ENCODE measurements at regions not wholly inside any gene's neighbourhood (a gene's known extent, or its start where the extent isn't known, plus 50 kb on each side); places are given as distances from the start of the nearest gene placed in this dataset.

DNA sequence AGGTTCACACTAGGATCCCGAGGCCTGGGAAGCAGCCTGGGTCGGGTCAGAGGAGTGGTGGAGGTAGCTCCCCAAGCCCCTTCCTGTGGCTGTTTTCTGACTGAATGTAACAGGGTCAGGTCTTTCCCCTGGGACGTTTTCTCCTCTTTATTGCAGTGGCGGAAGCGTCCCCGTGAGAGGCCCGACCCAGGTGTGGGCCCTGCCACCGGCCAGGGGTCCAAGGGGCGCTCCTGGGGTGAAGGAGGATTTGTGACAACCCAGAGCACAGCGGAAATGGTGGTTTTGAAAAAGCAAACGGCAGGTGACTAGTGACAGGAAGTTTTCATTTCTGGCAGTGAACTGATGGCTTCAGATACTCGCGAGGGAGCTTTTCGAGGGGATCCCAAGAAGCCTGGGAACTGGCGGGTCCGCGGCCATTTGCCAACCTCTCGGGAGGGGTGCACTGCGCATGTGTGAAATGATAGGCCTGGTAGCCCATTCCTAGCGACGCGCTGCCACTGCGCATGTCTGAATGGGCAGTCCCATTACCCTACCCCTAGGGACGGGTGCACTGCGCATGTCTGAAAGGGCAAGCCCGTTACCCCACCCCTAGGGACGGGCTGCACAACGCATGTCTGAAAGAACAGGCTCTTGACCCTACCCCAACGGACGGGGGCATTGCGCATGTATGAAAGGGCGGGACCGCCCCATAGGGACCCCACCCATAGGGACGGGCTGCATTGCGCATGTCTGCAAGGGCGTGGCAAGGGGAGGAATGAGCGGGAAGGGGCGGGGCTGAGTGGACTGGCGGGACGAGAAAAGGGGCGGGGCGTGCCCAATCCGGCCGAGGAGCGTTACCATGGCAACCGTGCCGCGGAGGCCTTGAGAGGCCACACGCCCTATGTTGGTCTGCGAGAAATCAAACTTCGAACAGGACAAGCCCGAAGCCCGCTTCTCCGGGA, 1747.9 kb downstream of the TP53TG3F start:
- Mint-ChIP-seq H3K27me3 (no peaks in the 10 kb centered on the region), H3K4me1 (ENCODE audit: low read depth) (no peaks in the 10 kb centered on the region), H3K4me3 (no peak overlapping the region), H3K9me3 (peaks cover 9% of the 10 kb centered on the region), H3K36me3 (ENCODE audit: low read depth) (no peaks in the 10 kb centered on the region), H3K27ac (no peak overlapping the region)
- DNase-seq (no peak), ATAC-seq (no peak)
- TF ChIP-seq, protein P1, sequence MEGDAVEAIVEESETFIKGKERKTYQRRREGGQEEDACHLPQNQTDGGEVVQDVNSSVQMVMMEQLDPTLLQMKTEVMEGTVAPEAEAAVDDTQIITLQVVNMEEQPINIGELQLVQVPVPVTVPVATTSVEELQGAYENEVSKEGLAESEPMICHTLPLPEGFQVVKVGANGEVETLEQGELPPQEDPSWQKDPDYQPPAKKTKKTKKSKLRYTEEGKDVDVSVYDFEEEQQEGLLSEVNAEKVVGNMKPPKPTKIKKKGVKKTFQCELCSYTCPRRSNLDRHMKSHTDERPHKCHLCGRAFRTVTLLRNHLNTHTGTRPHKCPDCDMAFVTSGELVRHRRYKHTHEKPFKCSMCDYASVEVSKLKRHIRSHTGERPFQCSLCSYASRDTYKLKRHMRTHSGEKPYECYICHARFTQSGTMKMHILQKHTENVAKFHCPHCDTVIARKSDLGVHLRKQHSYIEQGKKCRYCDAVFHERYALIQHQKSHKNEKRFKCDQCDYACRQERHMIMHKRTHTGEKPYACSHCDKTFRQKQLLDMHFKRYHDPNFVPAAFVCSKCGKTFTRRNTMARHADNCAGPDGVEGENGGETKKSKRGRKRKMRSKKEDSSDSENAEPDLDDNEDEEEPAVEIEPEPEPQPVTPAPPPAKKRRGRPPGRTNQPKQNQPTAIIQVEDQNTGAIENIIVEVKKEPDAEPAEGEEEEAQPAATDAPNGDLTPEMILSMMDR (IDR thresholded peaks at IDR 0.05): no peak
- POLR2A ChIA-PET: no interaction called here
- intact Hi-C loops (cut with micrococcal nuclease): no loop called here
- CTCF ChIA-PET: no interaction called here

DNA sequence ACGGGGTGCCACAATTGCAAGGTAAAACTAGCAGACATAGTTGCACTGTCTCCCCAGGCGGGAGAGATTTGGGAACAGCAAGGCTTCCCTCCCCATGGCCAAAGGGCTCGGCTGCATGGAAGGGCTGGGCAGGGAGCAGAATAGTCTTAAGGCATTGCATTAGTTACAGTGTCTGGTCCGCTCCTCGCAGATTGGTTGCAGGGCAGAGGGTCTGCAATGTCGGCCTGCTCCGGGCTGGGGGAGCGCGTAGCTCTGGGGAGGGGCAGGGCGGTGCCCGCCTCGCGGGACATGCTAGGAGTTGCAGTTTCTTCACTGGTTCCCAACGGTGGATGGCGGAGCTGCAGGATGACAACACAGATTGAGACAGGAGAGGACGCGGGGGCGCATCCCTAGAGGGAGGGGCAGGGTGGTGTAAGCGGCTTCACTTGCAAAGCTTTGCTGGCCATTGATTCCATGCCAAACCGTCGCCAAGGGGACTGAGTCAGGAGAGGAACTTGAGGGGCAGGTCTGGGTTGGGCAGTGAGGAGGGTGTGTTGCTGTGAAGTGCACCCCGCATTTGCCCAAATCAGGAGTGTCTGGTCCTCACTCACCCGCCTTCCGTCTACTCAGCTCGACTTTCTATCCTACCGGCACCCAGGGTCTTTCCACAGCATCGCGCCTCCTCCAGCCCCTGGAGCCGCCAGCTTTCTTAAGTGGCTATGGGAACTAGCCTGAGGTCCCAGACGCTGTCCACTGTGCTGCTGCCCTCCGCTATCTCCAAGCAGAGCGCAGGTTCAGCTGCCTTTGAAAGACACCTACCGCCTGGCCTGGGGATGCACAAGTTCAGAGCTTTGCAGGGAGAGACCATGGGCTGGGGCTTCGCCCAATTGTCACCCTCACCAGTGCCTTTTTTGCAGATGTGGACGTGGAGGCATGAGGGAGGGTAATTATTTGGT, 1748.9 kb downstream of the TP53TG3F start:
- no peak overlapping the region for H3K4me3 Mint-ChIP-seq
- POLR2A ChIA-PET: no interaction called here
- TF ChIP-seq, protein P1 (IDR thresholded peaks at IDR 0.05): no peak
- DNase-seq (no peak), ATAC-seq (no peak)
- no peaks in the 10 kb centered on the region for H3K27me3 Mint-ChIP-seq
- intact Hi-C loops (cut with micrococcal nuclease): no loop called here
- H3K4me1 Mint-ChIP-seq (ENCODE audit: low read depth): no peaks in the 10 kb centered on the region
- CTCF ChIA-PET: no interaction called here
- no peaks in the 10 kb centered on the region for H3K36me3 Mint-ChIP-seq (ENCODE audit: low read depth)
- H3K9me3 Mint-ChIP-seq: peaks cover 9% of the 10 kb centered on the region
- no peak overlapping the region for H3K27ac Mint-ChIP-seq

DNA sequence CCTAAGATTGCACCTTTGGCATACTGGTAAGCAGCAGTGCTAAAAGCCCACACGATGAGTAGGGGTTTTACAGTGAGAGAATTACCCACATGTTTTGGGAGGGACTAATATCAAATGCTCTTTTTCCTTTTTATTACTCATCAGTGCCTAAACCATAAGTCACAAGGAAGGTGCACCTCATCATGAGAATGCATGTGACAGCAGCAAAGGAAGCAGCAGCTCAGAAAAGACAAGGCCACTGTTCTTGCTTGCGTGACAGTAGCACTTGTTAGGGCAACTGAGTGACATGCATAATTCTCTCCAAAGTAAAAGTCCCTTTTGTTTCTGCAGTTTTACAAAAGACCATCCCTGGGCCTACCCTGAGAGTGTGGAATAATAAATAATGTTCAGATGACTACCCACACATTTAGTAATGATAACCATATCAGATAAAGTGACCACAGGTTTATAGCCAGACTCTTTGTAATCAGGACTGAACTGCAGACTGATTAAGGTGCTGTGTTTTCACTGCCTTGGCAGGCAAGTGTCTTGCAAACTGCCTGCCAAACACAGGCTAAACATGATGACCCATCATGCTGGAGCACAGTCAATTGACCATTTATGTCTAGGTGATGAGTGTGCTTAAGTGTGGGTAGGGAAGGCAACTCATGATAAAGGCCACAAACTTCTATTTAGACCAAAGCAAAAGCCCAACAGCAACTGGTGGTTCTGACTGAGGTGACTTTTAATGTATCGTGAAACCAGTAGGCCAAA, 1751.4 kb downstream of the TP53TG3F start:
- no peaks in the 10 kb centered on the region for H3K36me3 Mint-ChIP-seq (ENCODE audit: low read depth)
- TF ChIP-seq, protein P1 (IDR thresholded peaks at IDR 0.05): no peak
- H3K27me3 Mint-ChIP-seq: no peaks in the 10 kb centered on the region
- H3K9me3 Mint-ChIP-seq: peaks cover 8% of the 10 kb centered on the region
- no peaks in the 10 kb centered on the region for H3K4me1 Mint-ChIP-seq (ENCODE audit: low read depth)
- no peak overlapping the region for H3K4me3 Mint-ChIP-seq
- CTCF ChIA-PET: no interaction called here
- intact Hi-C loops (cut with micrococcal nuclease): no loop called here
- POLR2A ChIA-PET: no interaction called here
- ATAC-seq (no peak), DNase-seq (no peak)
- H3K27ac Mint-ChIP-seq: no peak overlapping the region

DNA sequence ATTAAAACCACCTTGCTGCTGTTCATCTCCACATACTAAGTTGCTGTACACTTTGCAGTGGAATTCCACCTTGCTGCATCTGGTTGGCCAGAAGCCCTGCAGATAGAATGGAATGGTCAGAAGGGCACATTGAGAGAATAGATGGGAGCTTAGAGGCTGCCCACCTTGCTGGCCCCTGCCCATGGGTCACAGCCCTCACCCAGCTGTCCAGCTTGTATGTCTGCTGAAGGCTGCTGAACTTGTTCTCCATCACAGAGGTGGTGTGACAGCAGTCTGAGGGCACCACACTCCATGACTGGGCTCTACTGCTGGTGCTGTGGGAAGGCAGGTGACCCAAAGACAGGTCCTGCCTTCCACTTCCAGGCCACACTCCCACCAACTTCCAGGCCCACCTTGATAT, 1755.4 kb downstream of the TP53TG3F start:
- peaks cover 13% of the 10 kb centered on the region for H3K9me3 Mint-ChIP-seq
- CTCF ChIA-PET: no interaction called here

More for the DNA sequence above, 1755.4 kb downstream of the TP53TG3F start:
- no peaks in the 10 kb centered on the region for H3K4me1 Mint-ChIP-seq (ENCODE audit: low read depth)
- intact Hi-C loops (cut with micrococcal nuclease): no loop called here
- DNase-seq (no peak), ATAC-seq (no peak)
- H3K36me3 Mint-ChIP-seq (ENCODE audit: low read depth): no peaks in the 10 kb centered on the region
- no peak overlapping the region for H3K27ac Mint-ChIP-seq
- no peak overlapping the region for H3K4me3 Mint-ChIP-seq
- POLR2A ChIA-PET: no interaction called here
- TF ChIP-seq, protein P1 (IDR thresholded peaks at IDR 0.05): no peak
- no peaks in the 10 kb centered on the region for H3K27me3 Mint-ChIP-seq

Measured in activated CD8-positive, alpha-beta T cell treated with anti-CD3 and anti-CD28 coated beads for 36 hours (primary cell).